ENCODE measurements at regions not wholly inside any gene's neighbourhood (a gene's known extent, or its start where the extent isn't known, plus 50 kb on each side); places are given as distances from the start of the nearest gene placed in this dataset.

GRCh38 chr1:219480011-219480410 lies 132.9 kb downstream of the ZC3H11B start:
- no peak for TF ChIP-seq CTCF (conservative IDR thresholded peaks at IDR 0.05 in 1 of 2, IDR thresholded peaks at IDR 0.05 in 1 of 2; ENCODE audit: low read depth in 1 of 2, low read length in 2 of 2)
- no peak for TF ChIP-seq EZH2 (IDR thresholded peaks at IDR 0.05; ENCODE audit: low read length, missing control alignments)
